HG02798 (cell line): ENCODE measurements at regions not wholly inside any gene's neighbourhood (a gene's known extent, or its start where the extent isn't known, plus 50 kb on each side); places are given as distances from the start of the nearest gene placed in this dataset.
"Not testable (repeated sequence)": the region's sequence is repeated elsewhere in the genome, so short reads cannot be mapped to it uniquely, and the experiment has no call there.

Source experiments
- ATAC-seq: cut with Tn5 transposase; IDR thresholded peaks from one replicate; pipeline ENCODE4 v1.9.1; 2021; ENCODE audit warnings: mild to moderate bottlenecking; ENCODE audit not compliant: unreplicated experiment, poor library complexity

DNA sequence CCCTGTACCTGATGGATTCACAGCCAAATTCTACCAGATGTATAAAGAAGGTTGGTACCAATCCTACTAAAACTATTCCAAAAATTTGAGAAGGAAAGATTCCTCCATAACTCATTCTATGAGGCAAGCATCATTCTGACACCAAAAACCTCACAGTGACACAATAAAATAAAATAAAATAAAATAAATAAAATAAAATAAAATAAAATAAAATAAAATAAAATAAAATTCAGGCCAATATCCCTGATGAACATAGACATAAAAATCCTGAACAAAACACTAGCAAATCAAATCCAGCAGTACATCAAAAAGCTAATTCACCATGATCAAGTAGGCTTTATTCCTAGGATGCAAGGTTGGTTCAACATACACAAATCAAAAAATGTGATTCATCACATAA is 108.1 kb downstream of the PROX1 start:
- not testable (repeated sequence) for ATAC-seq

DNA sequence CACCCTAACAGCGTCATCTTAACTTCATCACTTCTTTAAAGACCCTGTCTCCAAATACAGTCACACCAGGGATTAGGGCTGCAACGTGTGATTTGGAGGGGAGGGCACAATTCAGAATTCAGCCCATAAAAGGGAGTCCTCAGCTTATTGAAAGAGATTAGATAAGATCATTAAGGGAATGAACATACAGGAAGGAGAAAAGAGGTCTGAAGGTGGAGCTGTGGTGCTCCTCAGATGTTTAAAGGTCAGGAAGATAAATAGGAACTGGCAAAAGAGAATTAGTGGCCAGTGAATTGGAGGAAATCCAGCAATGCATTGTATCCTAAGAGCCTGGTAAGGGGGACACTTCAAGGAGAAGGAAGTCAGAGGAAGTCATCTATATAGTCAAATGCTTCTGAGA is 113.5 kb downstream of the PROX1 start:
- ATAC-seq, result no peak

- no peak for ATAC-seq
Measured at GRCh38 chr1:214101828-214102227, 114.1 kb downstream of the PROX1 start.

- ATAC-seq, result no peak
Measured at GRCh38 chr1:214102907-214103306, 115.1 kb downstream of the PROX1 start.

DNA sequence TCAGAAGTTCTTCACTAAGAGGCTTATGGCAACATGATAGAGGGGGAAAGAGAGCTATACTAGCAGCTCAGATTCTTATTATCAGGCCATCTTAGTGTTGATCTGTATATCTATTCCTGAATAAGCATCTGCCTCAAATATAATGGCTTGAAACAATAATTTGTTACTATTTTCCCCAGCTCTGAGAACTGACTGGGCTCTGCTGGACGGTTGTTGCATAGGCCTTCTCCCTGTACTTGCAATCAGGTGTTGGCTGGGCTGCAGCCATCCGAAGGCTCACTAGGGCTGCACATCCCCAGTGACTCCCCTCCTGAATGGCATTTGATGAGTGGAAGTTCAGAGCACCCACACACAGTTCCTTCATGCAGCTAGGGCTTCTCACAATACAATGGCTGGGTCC is 116.0 kb downstream of the PROX1 start:
- ATAC-seq, result no peak

DNA sequence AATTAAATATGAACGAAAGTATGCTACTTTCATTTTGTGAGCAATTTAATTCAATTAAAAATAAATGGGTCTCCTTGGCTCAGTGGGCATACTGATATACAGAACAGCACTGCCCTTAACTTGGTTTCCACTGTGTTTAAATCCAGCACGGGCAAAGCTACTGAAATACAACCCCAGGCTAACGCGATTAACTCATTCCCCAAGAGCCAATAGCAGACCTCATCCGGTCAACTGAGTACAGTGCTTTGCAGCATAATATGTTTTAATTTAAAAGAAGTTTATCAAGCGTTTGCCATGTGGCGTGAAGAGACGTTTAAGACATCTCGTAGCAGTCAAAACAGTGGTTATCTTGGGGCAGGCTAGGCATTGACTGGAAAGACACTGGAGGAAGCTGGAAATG is 118.6 kb downstream of the PROX1 start:
- ATAC-seq, result no peak

DNA sequence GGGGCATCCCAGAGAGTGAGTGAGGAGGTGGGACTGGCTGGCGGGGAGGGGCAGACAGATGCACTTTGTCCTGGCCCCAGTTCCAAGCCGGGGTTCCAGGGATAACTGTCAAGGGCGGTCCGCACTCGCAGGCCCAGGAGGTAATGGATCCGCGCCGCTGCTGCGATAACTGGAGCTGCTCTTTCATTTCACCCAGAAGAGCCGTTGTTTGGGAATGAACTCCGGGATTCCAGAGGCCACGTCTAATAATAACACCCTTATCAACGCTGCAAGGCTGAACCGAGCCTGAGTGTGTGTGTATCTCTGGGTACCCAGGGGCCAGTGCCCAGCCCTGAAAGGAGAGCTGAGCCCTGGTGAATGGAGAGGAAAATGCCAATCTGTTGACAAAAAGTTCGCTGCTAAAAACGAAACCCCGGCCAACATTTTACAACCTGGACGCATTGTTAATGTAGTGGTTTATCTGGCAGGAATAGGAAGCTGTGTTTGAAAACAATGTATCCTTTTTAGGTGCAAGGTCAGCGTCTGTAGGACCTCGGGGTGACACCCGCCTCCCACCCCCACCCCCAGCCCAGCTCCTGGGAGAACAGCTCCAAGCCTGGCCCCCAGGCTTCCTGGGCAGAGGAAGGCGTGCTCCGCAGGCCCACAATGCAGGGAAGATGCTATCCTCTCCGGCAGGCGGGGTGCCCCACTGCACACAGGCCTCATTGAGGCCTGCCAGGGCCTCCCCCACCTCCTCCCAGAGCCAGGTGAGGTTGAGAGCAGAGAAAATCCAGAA is 119.7 kb downstream of the PROX1 start:
- ATAC-seq, result no peak

GRCh38 chr1:214108097-214108446 is 120.3 kb downstream of the PROX1 start:
- no peak for ATAC-seq

GRCh38 chr1:214111796-214112195 is 124.0 kb downstream of the PROX1 start:
- no peak for ATAC-seq

GRCh38 chr1:214116258-214116657 is 128.5 kb downstream of the PROX1 start:
- no peak for ATAC-seq

- ATAC-seq, result no peak
Measured at GRCh38 chr1:214117780-214118179, 130.0 kb downstream of the PROX1 start.

GRCh38 chr1:214120191-214120590 is 132.4 kb downstream of the PROX1 start:
- no peak for ATAC-seq

DNA sequence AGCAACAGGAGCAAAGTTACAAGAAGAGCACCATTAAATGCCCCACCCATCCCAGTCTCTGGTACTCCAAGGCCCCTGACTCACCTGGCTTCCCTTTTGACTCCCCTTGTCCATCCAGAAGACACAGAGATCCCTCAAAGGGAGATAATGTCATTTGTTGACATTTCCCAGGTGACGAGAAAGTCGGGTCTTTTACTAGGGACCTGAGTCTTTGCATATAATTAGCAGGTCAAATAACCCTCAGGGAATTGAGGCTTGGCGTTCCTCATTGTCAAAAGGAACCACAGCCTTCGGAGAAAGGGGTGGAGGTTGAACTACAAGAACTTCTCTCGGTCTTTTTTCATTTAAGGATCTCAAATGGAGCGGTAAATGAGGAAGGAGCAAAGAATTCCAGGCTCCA is 133.2 kb downstream of the PROX1 start:
- ATAC-seq, result no peak

- no peak for ATAC-seq
Measured at GRCh38 chr1:214122110-214122509, 134.3 kb downstream of the PROX1 start.

DNA sequence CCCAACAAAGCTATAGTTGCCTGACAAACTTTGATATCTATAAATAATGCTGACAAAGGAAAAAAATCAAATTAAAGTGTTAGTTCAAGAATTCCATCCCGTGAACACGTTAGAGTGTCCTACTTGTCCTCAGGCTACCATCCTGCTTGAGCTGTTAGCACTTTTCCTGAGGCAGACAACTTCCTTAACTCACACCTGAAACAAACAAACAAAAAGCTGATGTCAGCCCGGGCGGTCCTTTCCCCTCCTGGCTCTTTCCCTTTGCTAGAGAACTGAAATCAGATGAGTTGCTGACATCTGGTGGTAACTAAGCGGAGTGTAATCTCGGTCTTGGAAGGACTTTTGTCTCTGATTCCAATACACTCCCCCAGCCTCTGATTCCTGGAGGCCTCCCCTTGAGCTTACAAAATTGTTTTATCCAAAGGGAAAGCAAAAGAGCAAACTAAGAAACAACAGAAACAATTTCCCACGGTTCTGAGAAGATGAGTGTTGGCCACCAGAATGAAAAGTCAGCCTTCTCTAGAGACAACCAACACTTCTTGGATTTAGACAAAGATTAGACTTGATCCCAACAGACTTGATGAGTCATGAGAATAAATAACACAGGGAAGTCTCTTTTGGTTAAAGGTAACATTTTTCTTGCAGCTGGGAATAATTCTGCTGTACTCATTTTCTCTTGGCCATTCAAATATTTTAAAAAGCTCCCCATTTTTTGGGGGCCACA is 135.4 kb downstream of the PROX1 start:
- ATAC-seq, result peak; percentile 72

DNA sequence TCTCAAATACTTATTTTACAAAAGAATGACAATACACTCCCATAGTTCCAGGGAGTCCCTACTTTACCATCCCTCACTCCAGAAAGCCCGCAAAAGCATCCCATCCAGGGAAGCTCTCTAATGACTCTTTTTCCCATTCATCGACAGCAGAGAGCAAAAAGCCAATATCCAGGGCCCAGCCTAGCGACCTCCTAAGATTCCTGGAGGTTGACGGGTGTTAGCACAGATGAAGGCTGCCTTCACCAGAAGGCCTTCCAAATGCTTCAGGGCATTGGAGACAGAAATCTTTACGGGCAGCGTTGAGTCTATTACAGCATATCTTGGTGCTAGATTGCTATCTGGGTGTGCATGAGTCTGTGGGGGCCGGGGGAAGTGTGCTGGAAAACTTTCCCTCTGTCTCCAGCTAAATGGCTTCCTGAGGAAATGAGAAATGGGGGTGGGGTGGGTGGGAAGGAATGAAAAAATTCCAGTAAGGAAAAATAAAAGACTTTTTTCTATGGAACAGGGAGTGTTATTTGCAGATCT is 136.6 kb downstream of the PROX1 start:
- no peak for ATAC-seq

- ATAC-seq, result no peak
Measured at GRCh38 chr1:214124915-214125314, 137.1 kb downstream of the PROX1 start.

- no peak for ATAC-seq
Measured at GRCh38 chr1:214125819-214126218, 138.0 kb downstream of the PROX1 start.

DNA sequence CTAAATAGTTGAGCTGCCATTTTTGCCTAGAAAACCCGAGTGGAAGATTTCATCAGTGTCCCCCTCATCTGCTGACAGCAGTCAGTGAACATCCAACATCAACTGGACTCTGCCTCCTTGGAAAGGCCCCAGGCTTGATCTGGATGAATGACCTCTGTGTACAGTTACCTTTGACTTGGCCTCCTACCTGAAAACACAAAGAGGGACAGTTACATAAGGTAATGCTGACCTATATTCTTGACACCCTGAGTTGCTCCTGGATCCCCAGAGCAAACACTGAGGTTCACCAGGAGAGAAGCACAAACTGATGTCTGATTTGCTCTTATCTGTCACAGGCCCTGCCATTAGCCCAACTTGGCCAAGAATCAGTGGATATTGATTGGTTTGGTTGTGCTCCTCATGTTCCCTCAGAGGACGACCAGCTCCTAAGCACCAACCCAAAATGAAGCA is 138.9 kb downstream of the PROX1 start:
- no peak for ATAC-seq

DNA sequence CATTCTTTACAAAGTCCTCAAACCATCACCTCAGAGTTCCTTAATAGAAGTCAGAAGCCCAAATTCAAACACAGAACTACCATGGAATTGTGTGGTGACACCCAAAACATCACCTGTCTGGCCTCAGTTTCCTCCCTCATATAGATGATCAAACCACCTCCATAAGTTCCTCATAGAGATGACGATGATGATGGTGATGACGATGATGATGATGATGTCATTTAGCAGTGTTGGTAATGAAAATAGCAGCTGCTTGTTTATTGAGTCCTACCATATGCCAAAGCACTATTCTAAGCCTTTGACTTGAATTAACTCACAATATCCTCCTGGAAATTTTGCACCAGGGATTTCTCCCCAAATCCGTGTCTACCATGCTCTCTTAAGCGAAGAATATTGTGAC is 139.9 kb downstream of the PROX1 start:
- no peak for ATAC-seq

GRCh38 chr1:214135886-214136285 is 145.1 kb upstream of the SMYD2 start:
- ATAC-seq, result no peak
